IMR-90 (cell line): ENCODE measurements at regions not wholly inside any gene's neighbourhood (a gene's known extent, or its start where the extent isn't known, plus 50 kb on each side); places are given as distances from the start of the nearest gene placed in this dataset.
A peak's percentile ranks its signal among the peaks of the same experiment; 100 is the strongest.
"Not testable (repeated sequence)": the region's sequence is repeated elsewhere in the genome, so short reads cannot be mapped to it uniquely, and the experiment has no call there.

Experiments used
- ATAC-seq: fragments of 200-7000 bp; cut with Tn5 transposase; 2 replicates; pipeline ENCODE4 v1.9.1; 2020; ENCODE audit warnings: low read depth, mild to moderate bottlenecking, moderate library complexity
- BruUV-seq: library from RNA; stranded (reverse); fragments of 400-500 nt; replicated peaks from 2 replicates; lab custom pipeline; 2021; lab: Mats Ljungman, UMichigan
- CTCF ChIA-PET: fragments of 300-600 bp; formaldehyde crosslinking; extraction: SDS; loops from one replicate; lab custom pipeline; 2021; ENCODE audit warnings: antibody characterized with exemption; lab: Yijun Ruan, JAX
- POLR2A ChIA-PET: fragments of 300-600 bp; sonication (Branson Sonifier 250); formaldehyde crosslinking; loops from one replicate; lab custom pipeline; 2022; ENCODE audit warnings: antibody characterized with exemption; ENCODE audit not compliant: unreplicated experiment; lab: Charles Lee
- DNase-seq: peaks from one replicate; pipeline ENCODE4 v3.0.0; 2013
- H2AFZ ChIP-seq: replicated peaks from 2 replicates; pipeline ENCODE3; 2013; ENCODE audit warnings: low read length, mild to moderate bottlenecking; ENCODE audit not compliant: poor library complexity
- H2AK5ac ChIP-seq: 2 replicates; pipeline ENCODE4 v1.6.1; 2013; ENCODE audit warnings: low read depth, low read length, inconsistent platforms
- H2AK9ac ChIP-seq: replicated peaks from 2 replicates; pipeline ENCODE3; 2013; ENCODE audit warnings: mild to moderate bottlenecking, low read depth, low read length, moderate library complexity; ENCODE audit not compliant: poor library complexity
- H2BK120ac ChIP-seq: 2 replicates; pipeline ENCODE4 v1.6.1; 2013; ENCODE audit warnings: low read depth, low read length, inconsistent platforms
- H2BK15ac ChIP-seq: 3 replicates; pipeline ENCODE4 v1.6.1; 2013; ENCODE audit warnings: low read depth, low read length, inconsistent platforms
- H2BK20ac ChIP-seq: 2 replicates; pipeline ENCODE4 v1.6.1; 2013; ENCODE audit warnings: low read depth, mild to moderate bottlenecking, inconsistent platforms, low read length, moderate library complexity
- H2BK5ac ChIP-seq: 2 replicates; pipeline ENCODE4 v1.6.1; 2013; ENCODE audit warnings: mild to moderate bottlenecking, low read depth, low read length, inconsistent platforms; ENCODE audit not compliant: poor library complexity, severe bottlenecking
- H3K14ac ChIP-seq: replicated peaks from 2 replicates; pipeline ENCODE4 v1.6.1; 2013; ENCODE audit warnings: low read depth, low read length, inconsistent platforms
- H3K18ac ChIP-seq: 2 replicates; pipeline ENCODE4 v1.6.1; 2013; ENCODE audit warnings: low read depth, low read length, control low read depth
- H3K23ac ChIP-seq: 2 replicates; pipeline ENCODE4 v1.6.1; 2013; ENCODE audit warnings: low read depth, low read length, inconsistent platforms
- H3K27ac ChIP-seq: 2 replicates; pipeline ENCODE4 v1.5.1; 2013; ENCODE audit warnings: mild to moderate bottlenecking, control low read depth, low read length; ENCODE audit not compliant: insufficient read depth
- H3K27me3 ChIP-seq: 2 replicates; pipeline ENCODE4 v1.6.1; 2013; ENCODE audit warnings: low read length; ENCODE audit not compliant: control insufficient read depth, insufficient read depth
- H3K36me3 ChIP-seq: 2 replicates; pipeline ENCODE4 v1.6.1; 2013; ENCODE audit warnings: low read length, mixed read lengths; ENCODE audit not compliant: control insufficient read depth, insufficient read depth
- H3K4ac ChIP-seq: 2 replicates; pipeline ENCODE4 v1.6.1; 2013; ENCODE audit warnings: low read depth, low read length, inconsistent platforms
- H3K4me1 ChIP-seq: 2 replicates; pipeline ENCODE4 v1.6.1; 2013; ENCODE audit warnings: low read length, mixed read lengths; ENCODE audit not compliant: control insufficient read depth, insufficient read depth
- H3K4me2 ChIP-seq: 2 replicates; pipeline ENCODE4 v1.6.1; 2013; ENCODE audit warnings: low read depth, mild to moderate bottlenecking, control low read depth, low read length, moderate library complexity
- H3K4me3 ChIP-seq: 2 replicates; pipeline ENCODE4 v1.5.1; 2013; ENCODE audit warnings: low read depth, mild to moderate bottlenecking, control low read depth, low read length, moderate library complexity; ENCODE audit not compliant: insufficient read depth
- H3K56ac ChIP-seq: 2 replicates; pipeline ENCODE4 v1.6.1; 2013; ENCODE audit warnings: low read length, inconsistent platforms; ENCODE audit not compliant: insufficient read depth; ENCODE audit errors: extremely low read depth
- H3K79me1 ChIP-seq, 2 experiments: 2 replicates each; pipeline ENCODE4 v1.6.1; 2013; ENCODE audit warnings: low read length in 2 of 2, inconsistent platforms in 1 of 2, low read depth in 1 of 2
- H3K9ac ChIP-seq: 2 replicates; pipeline ENCODE4 v1.6.1; 2013; ENCODE audit warnings: low read depth, low read length, control low read depth
- H3K9me1 ChIP-seq: 2 replicates; pipeline ENCODE4 v1.6.1; 2013; ENCODE audit warnings: low read length, inconsistent platforms; ENCODE audit not compliant: insufficient read depth
- H3K9me3 ChIP-seq: 2 replicates; pipeline ENCODE4 v1.6.1; 2013; ENCODE audit warnings: low read length; ENCODE audit not compliant: control insufficient read depth, insufficient read depth
- H4K20me1 ChIP-seq: 2 replicates; pipeline ENCODE4 v1.6.1; 2013; ENCODE audit warnings: low read length, inconsistent platforms; ENCODE audit not compliant: insufficient read depth
- H4K5ac ChIP-seq: 2 replicates; pipeline ENCODE4 v1.6.1; 2013; ENCODE audit warnings: mild to moderate bottlenecking, low read depth, low read length, control low read depth
- H4K8ac ChIP-seq, 2 experiments: 2 replicates each; pipeline ENCODE4 v1.6.1; 2013; ENCODE audit warnings: low read depth in 2 of 2, low read length in 2 of 2, control low read depth in 1 of 2, inconsistent platforms in 1 of 2
- H4K91ac ChIP-seq: 2 replicates; pipeline ENCODE4 v1.6.1; 2013; ENCODE audit warnings: low read depth, low read length, inconsistent platforms; ENCODE audit not compliant: insufficient read depth
- CEBPB ChIP-seq: IDR thresholded peaks from 2 replicates; pipeline ENCODE4 v1.6.1; 2012; ENCODE audit warnings: low read depth, low read length, improper control_type of control experiment
- CHD1 ChIP-seq: IDR thresholded peaks from 2 replicates; pipeline ENCODE4 v1.6.1; 2012; ENCODE audit warnings: low read depth, low read length, improper control_type of control experiment
- FOS ChIP-seq: fragments of 150-350 bp; IDR thresholded peaks from 2 replicates; pipeline ENCODE4 v1.6.1; 2016; ENCODE audit warnings: low read depth, low read length
- MAZ ChIP-seq: IDR thresholded peaks from 2 replicates; pipeline ENCODE4 v1.6.1; 2012; ENCODE audit warnings: low read depth, mild to moderate bottlenecking, low read length, improper control_type of control experiment, moderate library complexity, borderline replicate concordance
- RAD21 ChIP-seq: IDR thresholded peaks from 2 replicates; pipeline ENCODE4 v1.6.1; 2012; ENCODE audit warnings: low read length, improper control_type of control experiment
- RFX5 ChIP-seq: IDR thresholded peaks from 2 replicates; pipeline ENCODE4 v1.8.0; 2012; ENCODE audit warnings: low read depth, mild to moderate bottlenecking, low read length, moderate library complexity
- WGBS, 2 experiments: methylation state at CpG; one replicate each; pipeline versions ENCODE4 v1.1.5 to v1.1.7; 2013; ENCODE audit warnings: missing lambda C conversion rate in 2 of 2; ENCODE audit not compliant: insufficient read length in 1 of 2; ENCODE audit errors: extremely low coverage in 2 of 2; 5-methylcytosine and 5-hydroxymethylcytosine counted together
- dilution Hi-C: fragments of 300-500 bp; cut with HindIII; formaldehyde crosslinking; loops from one replicate; pipeline ENCODE4 v1.14.3; 2018; ENCODE audit warnings: low sequenced_read_pairs; ENCODE audit not compliant: unreplicated experiment
- in situ Hi-C: fragments of 300-500 bp; cut with MboI; formaldehyde crosslinking; loops from 3 replicates; pipeline ENCODE4 v1.14.3; 2019; ENCODE audit warnings: low sequenced_read_pairs, inconsistent platforms, mixed read lengths
- intact Hi-C: fragments of 100-400 bp; cut with micrococcal nuclease; formaldehyde crosslinking; loops from 2 replicates; pipeline ENCODE4 v1.10.0; 2022
- TF ChIP-seq, protein P1 (sequence below): conservative IDR thresholded peaks from 2 replicates; pipeline ENCODE4 v1.5.1; 2012; ENCODE audit warnings: mild to moderate bottlenecking, low read depth, low read length, improper control_type of control experiment

GRCh38 chr10:21421016-21421415, 104.5 kb downstream of the SKIDA1 start:
- Histone ChIP-seq H3K9ac (no peak overlapping the region), H2BK20ac (no peak overlapping the region), H3K9me3 (no peaks in the 10 kb centered on the region), H3K4me2 (no peak overlapping the region), H3K27ac (no peak overlapping the region), H4K20me1 (no peaks in the 10 kb centered on the region), H2BK5ac (no peak overlapping the region), H2BK15ac (no peak overlapping the region), H4K8ac (no peak overlapping the region), H3K4me1 (no peaks in the 10 kb centered on the region), H4K5ac (no peak overlapping the region), H3K9me1 (no peaks in the 10 kb centered on the region), H3K27me3 (no peaks in the 10 kb centered on the region), H3K36me3 (no peaks in the 10 kb centered on the region), H3K14ac (no peak overlapping the region), H2BK120ac (no peak overlapping the region), H2AFZ (no peak overlapping the region), H3K23ac (no peak overlapping the region), H2AK5ac (no peak overlapping the region), H2AK9ac (no peak overlapping the region), H4K91ac (no peak overlapping the region), H3K4ac (no peak overlapping the region), H3K79me1 (no peaks in the 10 kb centered on the region), H3K18ac (no peak overlapping the region), H3K56ac (no peak overlapping the region), H3K4me3 (no peak overlapping the region)
- CTCF ChIA-PET: interaction anchor here (0.6 kb wide), 1 partner anchor 30 kb away, joined by 4 read pairs; no protein-coding TSS in a partner anchor
- intact Hi-C loops (loop anchor here (5.0 kb wide), 1 partner anchor 36 kb away; no protein-coding TSS in a partner anchor), dilution Hi-C loops (no loop called here), in situ Hi-C loops (no loop called here)
- no peak for TF ChIP-seq CEBPB
- TF ChIP-seq RAD21: no peak
- no peak for TF ChIP-seq RFX5
- no peak for TF ChIP-seq CHD1
- TF ChIP-seq FOS: no peak
- no peak for TF ChIP-seq MAZ
- TF ChIP-seq, protein P1, sequence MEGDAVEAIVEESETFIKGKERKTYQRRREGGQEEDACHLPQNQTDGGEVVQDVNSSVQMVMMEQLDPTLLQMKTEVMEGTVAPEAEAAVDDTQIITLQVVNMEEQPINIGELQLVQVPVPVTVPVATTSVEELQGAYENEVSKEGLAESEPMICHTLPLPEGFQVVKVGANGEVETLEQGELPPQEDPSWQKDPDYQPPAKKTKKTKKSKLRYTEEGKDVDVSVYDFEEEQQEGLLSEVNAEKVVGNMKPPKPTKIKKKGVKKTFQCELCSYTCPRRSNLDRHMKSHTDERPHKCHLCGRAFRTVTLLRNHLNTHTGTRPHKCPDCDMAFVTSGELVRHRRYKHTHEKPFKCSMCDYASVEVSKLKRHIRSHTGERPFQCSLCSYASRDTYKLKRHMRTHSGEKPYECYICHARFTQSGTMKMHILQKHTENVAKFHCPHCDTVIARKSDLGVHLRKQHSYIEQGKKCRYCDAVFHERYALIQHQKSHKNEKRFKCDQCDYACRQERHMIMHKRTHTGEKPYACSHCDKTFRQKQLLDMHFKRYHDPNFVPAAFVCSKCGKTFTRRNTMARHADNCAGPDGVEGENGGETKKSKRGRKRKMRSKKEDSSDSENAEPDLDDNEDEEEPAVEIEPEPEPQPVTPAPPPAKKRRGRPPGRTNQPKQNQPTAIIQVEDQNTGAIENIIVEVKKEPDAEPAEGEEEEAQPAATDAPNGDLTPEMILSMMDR: no peak
- DNase-seq (no peak), ATAC-seq (no peak)
- 20% methylated on average over 1 of the region's 2 CpGs; no CpG with 5 or more reads in 1 of the 2 experiments for WGBS, 2 experiments
- POLR2A ChIA-PET: no interaction called here
- BruUV-seq: no TSS peak

DNA sequence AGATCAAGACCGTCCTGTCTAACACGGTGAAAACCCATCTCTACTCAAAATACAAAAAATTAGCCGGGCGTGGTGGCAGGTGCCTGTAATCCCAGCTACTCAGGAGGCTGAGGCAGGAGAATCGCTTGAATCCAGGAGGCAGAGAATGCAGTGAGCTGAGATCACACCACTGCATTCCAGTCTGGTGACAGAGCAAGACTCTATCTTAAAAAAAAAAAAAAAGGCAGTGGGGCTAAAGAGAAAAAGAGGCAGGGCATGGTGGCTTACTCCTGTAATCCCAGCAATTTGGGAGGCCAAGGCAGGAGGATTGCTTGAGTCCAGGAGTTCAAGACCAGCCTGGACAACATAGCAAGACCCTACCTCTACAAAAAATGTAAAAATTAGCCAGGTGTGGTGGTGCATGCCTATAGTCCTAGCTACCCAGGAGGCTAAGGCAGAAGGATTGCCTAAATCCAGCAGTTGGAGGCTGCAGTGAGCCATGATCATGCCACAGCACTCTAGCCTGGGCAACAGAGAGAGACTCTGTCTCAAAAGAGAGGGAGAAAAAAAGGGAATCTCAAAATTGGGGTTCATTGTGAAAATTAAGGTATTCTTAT, 106.4 kb downstream of the SKIDA1 start:
- CTCF ChIA-PET: not testable (repeated sequence)

More for the DNA sequence above, 106.4 kb downstream of the SKIDA1 start:
- in situ Hi-C loops, H2AK9ac ChIP-seq, H3K4me3 ChIP-seq, H2AFZ ChIP-seq, H3K27me3 ChIP-seq, H3K79me1 ChIP-seq, H3K56ac ChIP-seq, H4K91ac ChIP-seq, H3K4me1 ChIP-seq, H2BK5ac ChIP-seq, dilution Hi-C loops, intact Hi-C loops, POLR2A ChIA-PET, ATAC-seq, H3K4ac ChIP-seq, H2BK20ac ChIP-seq, H3K36me3 ChIP-seq, H3K9ac ChIP-seq, H3K4me2 ChIP-seq, H2BK15ac ChIP-seq, H3K14ac ChIP-seq, BruUV-seq, H3K18ac ChIP-seq, H3K9me1 ChIP-seq, H3K23ac ChIP-seq, H4K8ac ChIP-seq, H3K27ac ChIP-seq, H4K20me1 ChIP-seq, H3K9me3 ChIP-seq: not testable (repeated sequence)
- Histone ChIP-seq H2AK5ac (peak overlapping the region; percentile 73), H2BK120ac (0 out of 2 replicates have a peak overlapping the region, but pooled peaks have one; percentile 61), H4K5ac (peak overlapping the region; percentile 36; the same call in 1 of the 2 replicates)
- no CpG with 5 or more reads among the region's 5 CpGs for WGBS, 2 experiments
- peak; percentile 45 for DNase-seq
